GM23338 (cell line): ENCODE measurements at regions not wholly inside any gene's neighbourhood (a gene's known extent, or its start where the extent isn't known, plus 50 kb on each side); places are given as distances from the start of the nearest gene placed in this dataset.

Experiments used
- ATAC-seq: fragments of 200-7000 bp; cut with Tn5 transposase; 3 replicates; pipeline ENCODE4 v1.9.1; 2020
- DNase-seq: peaks from one replicate; pipeline ENCODE4 v3.0.0-alpha.2; 2015; ENCODE audit warnings: low spot score
- H2AFZ ChIP-seq: fragments of 200-600 bp; sonication (generic); 2 replicates; pipeline ENCODE4 v1.8.0; 2016; ENCODE audit warnings: antibody characterized with exemption, mild to moderate bottlenecking, moderate library complexity
- H3F3A ChIP-seq: fragments of 200-600 bp; sonication (generic); replicated peaks from 2 replicates; pipeline ENCODE4 v1.8.0; 2017; ENCODE audit warnings: antibody characterized with exemption, mixed run types, low read depth
- H3K27ac ChIP-seq: fragments of 200-600 bp; sonication (generic); 2 replicates; pipeline ENCODE4 v1.6.1; 2016; ENCODE audit warnings: low read depth
- H3K27me3 ChIP-seq: fragments of 200-600 bp; sonication (generic); 2 replicates; pipeline ENCODE4 v1.8.0; 2016; ENCODE audit warnings: mild to moderate bottlenecking, mixed run types, moderate library complexity; ENCODE audit not compliant: insufficient read depth
- H3K36me3 ChIP-seq: fragments of 200-600 bp; sonication (generic); 2 replicates; pipeline ENCODE4 v1.8.0; 2016; ENCODE audit warnings: mild to moderate bottlenecking; ENCODE audit not compliant: insufficient read depth
- H3K4me1 ChIP-seq: fragments of 200-600 bp; sonication (generic); 2 replicates; pipeline ENCODE4 v1.8.0; 2016; ENCODE audit warnings: mild to moderate bottlenecking, moderate library complexity; ENCODE audit not compliant: insufficient read depth
- H3K4me2 ChIP-seq: fragments of 200-600 bp; sonication (generic); 2 replicates; pipeline ENCODE4 v1.7.1; 2017; ENCODE audit warnings: mixed run types
- H3K4me3 ChIP-seq: fragments of 200-600 bp; sonication (generic); 2 replicates; pipeline ENCODE4 v1.6.1; 2016; ENCODE audit warnings: mixed run types
- H3K79me2 ChIP-seq: fragments of 200-600 bp; sonication (generic); replicated peaks from 2 replicates; pipeline ENCODE4 v1.8.0; 2017; ENCODE audit warnings: mild to moderate bottlenecking; ENCODE audit not compliant: insufficient read depth
- H3K9me2 ChIP-seq: fragments of 200-600 bp; sonication (generic); 2 replicates; pipeline ENCODE4 v1.8.0; 2017; ENCODE audit not compliant: insufficient read depth
- H4K20me1 ChIP-seq: fragments of 200-600 bp; sonication (generic); replicated peaks from 2 replicates; pipeline ENCODE4 v1.8.0; 2017; ENCODE audit warnings: mild to moderate bottlenecking; ENCODE audit not compliant: insufficient read depth
- H3K27ac Mint-ChIP-seq: 2 replicates; pipeline ENCODE4 v1.8.0; 2020; ENCODE audit warnings: inconsistent platforms, mild to moderate bottlenecking, moderate library complexity, mixed read lengths
- H3K27me3 Mint-ChIP-seq: 3 replicates; pipeline ENCODE4 v1.8.0; 2022; ENCODE audit warnings: low read depth, mild to moderate bottlenecking, moderate library complexity, mixed read lengths, inconsistent platforms; ENCODE audit not compliant: insufficient read depth, poor library complexity
- H3K36me3 Mint-ChIP-seq: 3 replicates; pipeline ENCODE4 v1.8.0; 2021; ENCODE audit warnings: low read depth, mild to moderate bottlenecking, inconsistent platforms, moderate library complexity, mixed read lengths
- H3K4me1 Mint-ChIP-seq: 3 replicates; pipeline ENCODE4 v1.8.0; 2020; ENCODE audit warnings: mild to moderate bottlenecking, inconsistent platforms, mixed read lengths
- H3K4me3 Mint-ChIP-seq: 3 replicates; pipeline ENCODE4 v1.8.0; 2021; ENCODE audit warnings: moderate library complexity, mild to moderate bottlenecking, inconsistent platforms, mixed read lengths
- H3K9me3 Mint-ChIP-seq: 3 replicates; pipeline ENCODE4 v1.8.0; 2020; ENCODE audit warnings: moderate library complexity, mild to moderate bottlenecking, inconsistent platforms, mixed read lengths
- CREB1 ChIP-seq: fragments of 250-450 bp; sonication (Bioruptor Pico); IDR thresholded peaks from 2 replicates; pipeline ENCODE4 v1.5.0; 2020; ENCODE audit warnings: low read depth, mild to moderate bottlenecking, moderate library complexity
- EZH2phosphoT487 ChIP-seq: fragments of 200-600 bp; sonication (generic); IDR thresholded peaks from one replicate; pipeline ENCODE4 v1.8.1; 2018; ENCODE audit warnings: antibody characterized with exemption; ENCODE audit not compliant: unreplicated experiment
- STAT1 ChIP-seq: IDR thresholded peaks from one replicate; pipeline ENCODE4 v1.6.1; 2016; ENCODE audit warnings: antibody characterized with exemption; ENCODE audit not compliant: unreplicated experiment
- ZNF114 ChIP-seq: fragments of 250-450 bp; sonication (Bioruptor Pico); IDR thresholded peaks from 2 replicates; pipeline ENCODE4 v1.5.0; 2020; ENCODE audit warnings: mild to moderate bottlenecking, moderate library complexity
- ZNF331 ChIP-seq: fragments of 250-450 bp; sonication (Bioruptor Pico); IDR thresholded peaks from 2 replicates; pipeline ENCODE4 v1.5.0; 2020; ENCODE audit warnings: low read depth, mild to moderate bottlenecking, moderate library complexity
- ZNF462 ChIP-seq: fragments of 250-450 bp; sonication (Bioruptor Pico); IDR thresholded peaks from 2 replicates; pipeline ENCODE4 v1.5.0; 2020; ENCODE audit warnings: mild to moderate bottlenecking, moderate library complexity
- TF ChIP-seq, protein P1 (sequence below): IDR thresholded peaks from 2 replicates; pipeline ENCODE4 v1.6.1; 2016; ENCODE audit warnings: antibody characterized with exemption
- TF ChIP-seq, protein P2 (sequence below): IDR thresholded peaks from one replicate; pipeline ENCODE4 v1.6.1; 2018; ENCODE audit warnings: antibody characterized with exemption; ENCODE audit not compliant: unreplicated experiment

DNA sequence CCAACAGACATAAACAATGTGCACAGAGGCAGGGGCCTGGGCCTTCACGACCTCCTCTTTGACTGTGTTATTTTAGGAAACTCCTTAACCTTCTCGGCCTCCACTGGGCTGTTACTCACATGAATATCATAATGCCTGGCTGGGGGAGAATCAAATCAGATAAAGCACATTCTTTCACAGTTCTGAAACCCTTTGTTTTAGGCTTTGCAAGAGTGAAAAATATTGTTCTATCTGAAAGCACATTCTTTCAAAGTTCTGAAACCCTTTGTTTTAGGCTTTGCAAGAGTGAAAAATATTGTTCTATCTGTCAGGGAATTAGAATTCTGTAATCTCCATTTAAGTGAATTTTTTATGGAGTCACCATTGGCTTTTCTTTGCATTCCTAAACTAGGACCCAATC, 50.7 kb upstream of the SYNDIG1 start:
- no peaks in the 10 kb centered on the region for H3F3A ChIP-seq
- ATAC-seq (no peak), DNase-seq (no peak)
- no peak overlapping the region for H3K4me2 ChIP-seq
- H3K4me3 ChIP-seq = no peak overlapping the region
- H3K27ac ChIP-seq = no peak overlapping the region
- peaks cover 8% of the 10 kb centered on the region for H3K27me3 Mint-ChIP-seq
- no peaks in the 10 kb centered on the region for H3K27me3 ChIP-seq
- TF ChIP-seq ZNF331 (CRISPR knock-in tag) = no peak
- TF ChIP-seq, protein P1, sequence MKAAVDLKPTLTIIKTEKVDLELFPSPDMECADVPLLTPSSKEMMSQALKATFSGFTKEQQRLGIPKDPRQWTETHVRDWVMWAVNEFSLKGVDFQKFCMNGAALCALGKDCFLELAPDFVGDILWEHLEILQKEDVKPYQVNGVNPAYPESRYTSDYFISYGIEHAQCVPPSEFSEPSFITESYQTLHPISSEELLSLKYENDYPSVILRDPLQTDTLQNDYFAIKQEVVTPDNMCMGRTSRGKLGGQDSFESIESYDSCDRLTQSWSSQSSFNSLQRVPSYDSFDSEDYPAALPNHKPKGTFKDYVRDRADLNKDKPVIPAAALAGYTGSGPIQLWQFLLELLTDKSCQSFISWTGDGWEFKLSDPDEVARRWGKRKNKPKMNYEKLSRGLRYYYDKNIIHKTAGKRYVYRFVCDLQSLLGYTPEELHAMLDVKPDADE = no peak
- TF ChIP-seq EZH2phosphoT487 = no peak
- TF ChIP-seq ZNF462 = no peak
- TF ChIP-seq STAT1 = no peak
- TF ChIP-seq CREB1 (CRISPR knock-in tag) = no peak
- TF ChIP-seq, protein P2, sequence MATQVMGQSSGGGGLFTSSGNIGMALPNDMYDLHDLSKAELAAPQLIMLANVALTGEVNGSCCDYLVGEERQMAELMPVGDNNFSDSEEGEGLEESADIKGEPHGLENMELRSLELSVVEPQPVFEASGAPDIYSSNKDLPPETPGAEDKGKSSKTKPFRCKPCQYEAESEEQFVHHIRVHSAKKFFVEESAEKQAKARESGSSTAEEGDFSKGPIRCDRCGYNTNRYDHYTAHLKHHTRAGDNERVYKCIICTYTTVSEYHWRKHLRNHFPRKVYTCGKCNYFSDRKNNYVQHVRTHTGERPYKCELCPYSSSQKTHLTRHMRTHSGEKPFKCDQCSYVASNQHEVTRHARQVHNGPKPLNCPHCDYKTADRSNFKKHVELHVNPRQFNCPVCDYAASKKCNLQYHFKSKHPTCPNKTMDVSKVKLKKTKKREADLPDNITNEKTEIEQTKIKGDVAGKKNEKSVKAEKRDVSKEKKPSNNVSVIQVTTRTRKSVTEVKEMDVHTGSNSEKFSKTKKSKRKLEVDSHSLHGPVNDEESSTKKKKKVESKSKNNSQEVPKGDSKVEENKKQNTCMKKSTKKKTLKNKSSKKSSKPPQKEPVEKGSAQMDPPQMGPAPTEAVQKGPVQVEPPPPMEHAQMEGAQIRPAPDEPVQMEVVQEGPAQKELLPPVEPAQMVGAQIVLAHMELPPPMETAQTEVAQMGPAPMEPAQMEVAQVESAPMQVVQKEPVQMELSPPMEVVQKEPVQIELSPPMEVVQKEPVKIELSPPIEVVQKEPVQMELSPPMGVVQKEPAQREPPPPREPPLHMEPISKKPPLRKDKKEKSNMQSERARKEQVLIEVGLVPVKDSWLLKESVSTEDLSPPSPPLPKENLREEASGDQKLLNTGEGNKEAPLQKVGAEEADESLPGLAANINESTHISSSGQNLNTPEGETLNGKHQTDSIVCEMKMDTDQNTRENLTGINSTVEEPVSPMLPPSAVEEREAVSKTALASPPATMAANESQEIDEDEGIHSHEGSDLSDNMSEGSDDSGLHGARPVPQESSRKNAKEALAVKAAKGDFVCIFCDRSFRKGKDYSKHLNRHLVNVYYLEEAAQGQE = no peak
- TF ChIP-seq ZNF114 (CRISPR knock-in tag) = no peak
- no peak overlapping the region for H2AFZ ChIP-seq
- peaks cover 39% of the 10 kb centered on the region for H3K9me3 Mint-ChIP-seq
- H3K27ac Mint-ChIP-seq = no peak overlapping the region
- peaks cover 13% of the 10 kb centered on the region for H3K4me1 ChIP-seq
- H3K4me1 Mint-ChIP-seq = peaks cover 15% of the 10 kb centered on the region; the same call in 2 of the 3 replicates
- H3K9me2 ChIP-seq = 0 out of 2 replicates have a peak, but pooled peaks cover 2% of the 10 kb centered on the region
- peaks cover 28% of the 10 kb centered on the region for H3K36me3 Mint-ChIP-seq
- H3K79me2 ChIP-seq = no peaks in the 10 kb centered on the region
- no peak overlapping the region for H3K4me3 Mint-ChIP-seq
- H3K36me3 ChIP-seq = no peaks in the 10 kb centered on the region; the same call in 1 of the 2 replicates
- H4K20me1 ChIP-seq = no peaks in the 10 kb centered on the region
